GM21360 (cell line): ENCODE measurements at regions not wholly inside any gene's neighbourhood (a gene's known extent, or its start where the extent isn't known, plus 50 kb on each side); places are given as distances from the start of the nearest gene placed in this dataset.
"Not testable (repeated sequence)": the region's sequence is repeated elsewhere in the genome, so short reads cannot be mapped to it uniquely, and the experiment has no call there.

Source experiments
- ATAC-seq: cut with Tn5 transposase; IDR thresholded peaks from one replicate; pipeline ENCODE4 v1.9.1; 2021; ENCODE audit warnings: mild to moderate bottlenecking, moderate library complexity; ENCODE audit not compliant: unreplicated experiment

GRCh38 chr4:189548484-189549125, 392.1 kb upstream of the FRG1 start:
- ATAC-seq = no peak

GRCh38 chr4:189551931-189552670, 388.6 kb upstream of the FRG1 start:
- ATAC-seq = not testable (repeated sequence)

- not testable (repeated sequence) for ATAC-seq
Measured at GRCh38 chr4:189560605-189561004, 380.1 kb upstream of the FRG1 start.

- ATAC-seq = not testable (repeated sequence)
Measured at GRCh38 chr4:189563751-189564150, 376.9 kb upstream of the FRG1 start.

- not testable (repeated sequence) for ATAC-seq
Measured at GRCh38 chr4:189566271-189566670, 374.4 kb upstream of the FRG1 start.

GRCh38 chr4:189566900-189567299, 373.8 kb upstream of the FRG1 start:
- not testable (repeated sequence) for ATAC-seq

GRCh38 chr4:189579645-189580044, 361.0 kb upstream of the FRG1 start:
- ATAC-seq = not testable (repeated sequence)

DNA sequence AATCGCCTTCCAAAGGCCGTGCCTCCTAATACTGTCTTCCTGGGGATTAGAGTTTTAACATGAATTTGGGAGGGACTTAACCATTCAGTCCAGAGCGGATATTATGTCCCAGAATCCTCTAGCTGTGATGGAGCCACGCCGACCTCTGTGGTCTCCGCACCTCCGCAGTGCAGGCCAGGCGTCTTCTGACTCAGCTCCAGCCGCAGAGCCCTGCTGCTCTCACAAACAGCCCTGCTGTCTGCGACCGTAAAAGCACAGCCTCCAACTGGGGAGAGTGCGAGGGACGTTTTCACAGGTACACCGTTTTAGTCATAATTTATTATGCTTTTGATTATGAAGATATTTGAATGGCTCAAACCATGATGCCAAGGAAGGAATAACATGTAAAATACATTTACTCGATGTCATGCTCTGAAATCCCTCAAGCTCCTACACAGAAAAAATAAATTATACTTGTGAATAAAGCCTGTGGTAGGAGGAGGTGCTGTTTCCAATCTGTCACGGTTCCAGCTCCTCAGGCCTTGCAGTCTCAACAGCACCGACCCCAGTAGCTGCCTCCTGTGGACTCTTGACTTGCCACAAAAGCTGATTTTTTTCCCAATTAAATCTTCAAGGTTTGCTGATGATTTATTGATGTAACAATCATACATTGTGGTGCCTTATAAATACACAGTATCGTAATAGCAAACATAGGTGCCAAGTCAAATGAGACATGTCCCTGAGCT, 353.6 kb upstream of the FRG1 start:
- not testable (repeated sequence) for ATAC-seq

DNA sequence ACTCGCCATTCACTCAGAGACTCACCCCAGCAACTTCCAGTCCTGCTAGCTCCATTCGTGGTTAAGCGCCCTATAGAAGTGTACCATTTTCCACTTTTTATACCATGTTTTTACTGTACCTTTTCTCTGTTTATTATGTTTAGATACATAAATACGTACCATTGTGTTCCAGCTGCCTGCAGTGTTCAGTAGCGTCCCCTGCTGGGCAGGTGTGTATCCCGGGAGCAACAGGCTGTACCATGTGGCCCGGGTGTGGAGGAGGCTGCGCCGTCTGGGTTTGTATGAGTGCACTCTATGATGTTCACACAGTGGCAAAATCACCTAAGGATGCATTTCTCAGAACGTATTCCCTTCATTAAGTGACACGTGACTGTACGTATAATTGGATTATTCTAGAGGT, 351.5 kb upstream of the FRG1 start:
- ATAC-seq = not testable (repeated sequence)

- ATAC-seq = no peak
Measured at GRCh38 chr4:189592890-189593289, 347.8 kb upstream of the FRG1 start.

GRCh38 chr4:189597341-189597740, 343.3 kb upstream of the FRG1 start:
- ATAC-seq = no peak

DNA sequence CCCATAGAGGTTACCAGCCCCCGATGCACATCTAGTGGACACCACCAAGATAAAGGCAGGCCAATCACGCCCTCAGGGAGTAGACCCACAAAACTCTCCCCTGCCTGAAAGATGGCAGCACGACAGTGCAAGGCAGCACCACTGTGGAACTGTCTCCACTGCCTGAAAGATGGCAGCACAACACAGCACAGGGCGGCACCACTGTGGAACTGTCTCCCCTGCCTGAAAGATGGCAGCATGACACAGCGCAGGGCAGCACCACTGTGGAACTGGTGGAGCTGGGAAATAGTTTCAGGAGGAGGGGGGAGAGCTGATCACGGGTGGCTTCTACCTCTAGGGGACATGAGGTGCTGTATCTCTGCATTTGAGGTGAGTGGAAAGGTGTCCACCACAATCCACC, 340.4 kb upstream of the FRG1 start:
- ATAC-seq = no peak

DNA sequence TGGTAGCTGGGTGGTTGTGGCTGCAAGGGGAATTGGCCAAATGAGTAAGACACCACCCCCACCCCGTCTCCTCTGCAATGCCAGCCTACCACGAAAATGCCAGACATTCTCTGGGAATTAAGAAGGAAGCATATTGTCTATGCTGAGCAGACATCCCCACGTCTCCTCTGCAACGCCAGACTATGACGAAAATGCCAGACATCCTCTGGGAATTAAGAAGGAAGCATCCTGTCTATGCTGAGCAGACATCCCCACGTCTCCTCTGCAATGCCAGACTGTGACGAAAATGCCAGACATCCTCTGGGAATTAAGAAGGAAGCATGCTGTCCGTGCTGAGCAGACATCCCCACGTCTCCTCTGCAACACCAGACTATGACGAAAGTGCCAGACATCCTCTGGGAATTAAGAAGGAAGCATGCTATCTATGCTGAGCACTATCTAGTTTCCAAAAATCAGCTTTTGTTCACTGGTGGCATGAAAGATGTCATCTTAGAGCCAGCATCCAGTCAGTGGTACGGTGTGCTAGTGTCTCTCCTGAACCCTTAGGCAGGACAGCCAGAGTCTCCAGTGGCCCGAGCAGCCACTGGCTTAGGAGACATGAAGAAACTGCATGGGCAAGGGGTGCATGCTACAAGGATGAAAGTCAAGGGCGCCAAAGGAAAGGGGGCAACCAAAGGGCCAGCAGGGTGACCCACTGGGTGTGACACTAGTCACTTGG, 339.8 kb upstream of the FRG1 start:
- no peak for ATAC-seq

- ATAC-seq = not testable (repeated sequence)
Measured at GRCh38 chr4:189602827-189603226, 337.8 kb upstream of the FRG1 start.

GRCh38 chr4:189610571-189610970, 330.1 kb upstream of the FRG1 start:
- not testable (repeated sequence) for ATAC-seq

- no peak for ATAC-seq
Measured at GRCh38 chr4:189613207-189613606, 327.5 kb upstream of the FRG1 start.

- no peak for ATAC-seq
Measured at GRCh38 chr4:189615217-189615663, 325.4 kb upstream of the FRG1 start.

DNA sequence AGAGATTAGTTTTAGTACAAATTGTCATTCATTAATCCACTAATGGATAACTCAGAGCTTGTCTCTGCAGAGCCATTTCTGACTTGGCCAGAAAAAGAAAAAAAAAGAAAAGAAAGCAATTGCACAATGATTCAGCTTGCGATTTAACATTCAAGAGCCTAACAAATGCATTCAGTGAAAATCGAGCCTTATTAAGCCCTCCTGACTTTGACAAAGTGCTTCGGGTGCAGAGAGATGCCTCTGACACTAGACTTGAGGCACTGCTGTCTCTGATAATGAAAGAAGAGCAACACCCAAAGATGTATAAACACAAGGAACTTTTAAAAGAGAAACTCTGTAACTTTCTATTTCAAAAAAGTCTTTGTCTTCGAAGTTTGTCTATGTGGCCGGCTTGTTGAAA, 322.9 kb upstream of the FRG1 start:
- not testable (repeated sequence) for ATAC-seq

DNA sequence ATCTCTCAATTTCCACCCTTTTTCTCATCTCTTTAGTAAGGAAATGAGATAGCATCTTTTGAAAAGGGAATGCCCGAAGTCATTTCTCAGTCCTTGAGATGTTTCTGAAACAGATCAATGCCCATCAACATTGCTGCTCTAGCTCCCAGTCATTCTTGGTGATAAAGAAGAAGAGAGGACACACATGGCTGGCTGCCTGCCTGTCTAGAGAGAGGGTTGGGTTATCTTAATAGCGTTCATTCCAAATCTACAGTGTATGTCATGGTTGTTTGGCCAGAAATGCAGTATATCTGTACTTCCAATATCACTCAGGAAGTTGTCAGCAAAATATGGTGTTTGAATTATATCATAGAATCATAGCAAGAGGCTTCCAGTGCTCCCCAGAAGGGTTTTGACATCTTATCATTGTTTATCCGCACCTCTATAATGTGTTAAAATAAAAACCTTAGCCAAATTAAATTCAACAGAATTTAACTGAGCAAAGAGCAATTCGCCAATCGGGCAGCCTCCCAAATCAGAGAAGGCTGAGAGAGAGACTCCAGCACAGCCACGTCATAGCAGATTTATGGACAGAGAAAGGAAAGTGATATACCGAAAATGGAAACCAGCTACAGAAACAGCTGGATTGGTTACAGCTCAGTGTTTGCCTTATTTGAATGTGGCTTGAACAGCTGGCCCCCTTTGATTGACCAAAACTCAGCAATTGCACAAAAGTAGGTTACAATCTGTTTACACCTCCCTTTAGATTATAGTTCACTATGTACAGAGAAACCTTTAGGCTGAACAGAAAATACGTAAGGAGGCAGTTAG, 321.0 kb upstream of the FRG1 start:
- ATAC-seq = not testable (repeated sequence)

GRCh38 chr4:189622574-189622973, 318.1 kb upstream of the FRG1 start:
- not testable (repeated sequence) for ATAC-seq
